HL-60 (cell line): ENCODE measurements at regions not wholly inside any gene's neighbourhood (a gene's known extent, or its start where the extent isn't known, plus 50 kb on each side); places are given as distances from the start of the nearest gene placed in this dataset.

Experiments used
- CTCF ChIP-seq: IDR thresholded peaks from one replicate; pipeline ENCODE4 v1.5.1; 2011; ENCODE audit warnings: low read length, control low read depth, inconsistent platforms; ENCODE audit not compliant: insufficient read depth
- GABPA ChIP-seq: IDR thresholded peaks from 2 replicates; pipeline ENCODE4 v1.6.1; 2012; ENCODE audit warnings: low read depth
- POLR2AphosphoS5 ChIP-seq: IDR thresholded peaks from 2 replicates; pipeline ENCODE4 v1.6.1; 2012; ENCODE audit warnings: low read depth
- REST ChIP-seq: IDR thresholded peaks from 2 replicates; pipeline ENCODE4 v1.6.1; 2012; ENCODE audit warnings: low read depth; ENCODE audit not compliant: insufficient replicate concordance
- SPI1 ChIP-seq: IDR thresholded peaks from 2 replicates; pipeline ENCODE4 v1.6.1; 2012; ENCODE audit warnings: low read depth, mild to moderate bottlenecking, borderline replicate concordance

GRCh38 chr9:115687356-115687755 lies 466.2 kb upstream of the PAPPA start:
- TF ChIP-seq CTCF: no peak
- no peak for TF ChIP-seq GABPA
- no peak for TF ChIP-seq REST
- no peak for TF ChIP-seq POLR2AphosphoS5
- no peak for TF ChIP-seq SPI1
